Esophagus mucosa (tissue), 1 donor: ENCODE measurements at regions not wholly inside any gene's neighbourhood (a gene's known extent, or its start where the extent isn't known, plus 50 kb on each side); places are given as distances from the start of the nearest gene placed in this dataset.
"Not testable (repeated sequence)": the region's sequence is repeated elsewhere in the genome, so short reads cannot be mapped to it uniquely, and the experiment has no call there.

ENCODE experiments used
- ATAC-seq: fragments of 200-7000 bp; cut with Tn5 transposase; one replicate; pipeline ENCODE4 v1.9.1; 2020
- donor health status: DM: yes; HTN: yes; CAD: no.

GRCh38 chr7:23938937-23939552 is 229.0 kb downstream of the STK31 start:
- peak; percentile 42 for ATAC-seq

- ATAC-seq: not testable (repeated sequence)
Measured at GRCh38 chr7:23939747-23940146, 229.7 kb downstream of the STK31 start.

GRCh38 chr7:23941551-23941950 is 231.5 kb downstream of the STK31 start:
- ATAC-seq: no peak

DNA sequence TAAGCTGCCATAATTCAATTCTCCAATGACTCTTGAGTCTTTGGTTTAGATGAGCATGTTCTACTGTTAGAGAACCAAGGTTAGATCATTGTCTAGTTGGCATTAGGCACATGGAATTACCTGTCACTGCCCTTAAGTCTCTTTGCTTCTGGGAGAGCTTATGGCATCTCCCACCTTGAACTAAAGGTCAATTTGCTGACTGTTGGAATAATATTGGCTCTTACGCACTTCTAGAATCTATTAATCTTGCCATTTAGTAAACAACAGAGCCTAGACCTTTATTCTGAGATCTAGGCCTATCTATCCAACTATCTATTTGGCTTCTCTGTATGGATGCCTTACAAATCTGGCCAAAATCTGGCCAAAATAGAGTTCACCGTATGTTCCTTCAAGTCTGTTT is 232.0 kb downstream of the STK31 start:
- no peak for ATAC-seq

- ATAC-seq: no peak
Measured at GRCh38 chr7:23944131-23944530, 234.1 kb downstream of the STK31 start.

DNA sequence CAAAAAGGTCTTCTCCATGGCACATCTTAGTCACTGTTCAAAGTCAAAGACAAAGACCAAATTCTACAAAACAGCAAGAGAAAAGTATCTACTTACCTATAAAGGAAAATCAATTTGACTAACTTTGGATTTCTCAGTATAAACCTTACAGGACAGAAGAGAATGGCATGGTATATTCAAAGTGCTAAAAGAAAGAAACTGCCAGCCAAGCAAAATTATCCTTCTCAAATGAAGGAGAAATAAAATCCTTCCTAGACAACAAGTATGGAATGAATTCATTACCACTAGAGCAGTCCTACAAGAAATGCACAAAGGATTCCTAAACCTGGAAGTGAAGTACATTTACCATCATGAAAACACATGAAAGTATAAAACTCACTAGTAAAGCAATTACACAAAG is 235.5 kb downstream of the STK31 start:
- ATAC-seq: no peak

DNA sequence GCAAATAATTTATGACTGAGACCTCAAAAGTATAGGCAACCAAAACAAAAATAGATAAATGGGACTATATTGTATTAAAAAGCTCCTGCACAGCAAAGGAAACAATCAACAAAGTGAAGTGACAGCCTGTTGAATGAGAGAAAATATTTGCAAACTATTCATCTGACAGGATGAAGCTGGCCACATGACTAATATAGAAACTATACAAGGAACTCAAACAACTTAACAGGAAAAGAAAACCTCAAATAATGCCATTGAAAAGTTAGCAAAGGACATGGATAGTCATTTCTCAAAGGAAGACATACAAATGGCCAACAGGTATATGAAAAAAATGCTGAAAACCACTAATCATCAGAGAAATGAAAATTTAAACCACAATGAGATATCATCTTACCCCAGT is 245.1 kb downstream of the STK31 start:
- no peak for ATAC-seq

GRCh38 chr7:23955600-23956149 is 245.7 kb downstream of the STK31 start:
- no peak for ATAC-seq

DNA sequence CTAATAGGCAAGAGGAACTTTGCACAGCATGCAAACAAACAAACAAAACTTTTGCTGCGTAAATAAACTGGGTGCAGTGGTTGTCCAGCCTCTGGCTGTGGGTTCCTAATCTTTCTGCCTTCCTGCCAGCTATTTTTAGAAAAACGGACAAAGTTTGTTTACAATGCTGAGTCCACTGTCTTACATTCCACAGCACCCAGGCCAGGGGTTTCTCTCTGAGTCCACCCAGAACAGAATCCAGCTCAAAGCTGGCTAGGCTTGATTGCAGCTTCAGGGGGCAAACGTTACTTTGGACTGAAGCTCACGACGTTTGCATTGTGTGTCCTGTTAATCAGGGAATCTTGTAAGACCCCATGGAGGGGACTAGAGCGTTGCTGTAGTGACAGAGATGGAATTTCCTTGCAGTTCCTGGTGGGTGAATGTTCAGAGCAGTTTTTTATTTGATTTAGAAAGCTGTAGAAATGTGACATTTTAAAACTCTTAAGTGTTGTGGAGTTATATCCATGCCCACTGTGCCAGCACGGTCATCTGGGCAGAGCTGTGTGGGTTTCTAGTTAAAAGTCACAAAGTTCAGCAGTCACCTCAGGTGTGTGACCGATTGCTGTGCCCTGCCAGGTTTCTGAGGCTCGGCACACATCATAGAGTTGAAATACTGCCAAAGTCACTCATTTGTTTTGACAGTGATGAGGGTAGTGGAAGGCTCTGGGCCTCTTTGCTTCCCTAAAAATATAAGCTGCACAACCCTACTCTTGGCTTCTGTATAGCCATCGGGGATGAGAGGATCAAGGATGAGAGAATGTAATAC is 247.0 kb downstream of the STK31 start:
- no peak for ATAC-seq

DNA sequence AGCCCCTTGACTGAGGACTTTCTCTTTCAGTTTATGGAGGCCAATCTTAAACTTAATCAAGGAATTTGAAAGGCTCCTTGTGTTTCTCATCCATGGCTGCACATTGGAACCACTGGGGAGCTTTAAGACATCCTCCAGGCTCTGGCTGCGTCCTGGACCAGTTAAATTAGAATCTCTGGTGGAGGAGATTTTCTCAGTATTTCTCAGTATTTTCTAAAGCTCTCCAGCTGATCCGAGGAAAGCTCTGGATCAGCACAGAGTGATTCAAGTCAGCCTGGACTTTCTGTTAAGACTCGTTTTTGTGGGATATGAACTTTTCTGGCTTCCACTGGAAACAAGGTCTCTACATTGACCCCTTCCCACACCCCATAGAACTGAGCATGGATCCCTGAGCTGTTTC is 249.8 kb downstream of the STK31 start:
- ATAC-seq: no peak

DNA sequence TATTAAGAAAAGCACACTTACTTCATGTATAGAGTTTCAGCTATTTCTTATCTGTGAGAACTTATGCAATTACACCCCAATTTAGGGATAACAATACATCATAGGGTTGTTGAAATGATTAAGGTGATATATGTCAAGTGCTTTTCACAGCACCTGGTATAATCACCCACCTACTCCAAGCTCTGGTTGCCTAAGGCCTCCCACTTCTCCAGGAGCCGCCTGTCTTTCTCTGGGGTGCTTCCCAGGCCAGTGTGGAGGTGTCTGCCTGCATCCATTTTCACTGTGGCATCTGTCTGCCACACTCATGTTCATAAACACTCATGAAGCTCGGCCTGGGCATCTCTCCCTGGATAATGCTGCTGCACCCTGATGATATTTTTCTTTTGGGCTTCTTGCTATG is 250.3 kb downstream of the STK31 start:
- ATAC-seq: no peak

DNA sequence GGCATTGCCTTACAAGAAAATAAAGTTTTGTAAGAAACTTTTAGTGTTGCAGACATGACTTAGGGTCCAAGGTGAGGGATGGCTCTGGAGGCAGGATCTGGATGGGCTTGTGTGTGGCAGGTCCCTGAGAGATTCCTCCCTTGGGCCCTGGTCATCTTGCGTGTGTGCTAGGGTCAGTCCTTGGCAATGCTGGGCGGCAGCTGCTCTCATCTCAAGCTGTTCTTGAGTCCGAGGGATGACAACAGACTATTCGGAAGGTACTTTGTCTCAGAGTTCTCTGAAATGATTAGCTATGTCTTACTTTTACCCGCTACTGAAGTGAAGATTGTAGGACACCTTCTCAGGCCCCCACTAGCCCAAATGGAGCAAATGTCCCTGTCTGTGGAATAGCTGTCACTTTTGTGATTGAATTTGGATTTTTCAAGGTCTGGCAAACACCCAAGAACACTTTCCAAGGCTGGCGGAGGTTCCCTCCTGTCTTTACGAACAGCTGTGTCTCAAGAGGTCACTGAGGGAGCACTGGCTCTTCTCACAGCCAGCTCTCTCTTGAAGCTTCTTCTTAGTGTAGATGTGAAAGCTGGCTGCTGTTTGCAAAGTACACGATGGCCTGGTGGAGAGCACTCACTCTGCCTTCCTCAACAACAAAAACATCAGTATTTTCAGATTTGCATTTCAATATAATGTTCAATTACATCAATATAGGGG is 253.6 kb downstream of the STK31 start:
- ATAC-seq: no peak

GRCh38 chr7:23964715-23965114 is 254.7 kb downstream of the STK31 start:
- ATAC-seq: no peak

DNA sequence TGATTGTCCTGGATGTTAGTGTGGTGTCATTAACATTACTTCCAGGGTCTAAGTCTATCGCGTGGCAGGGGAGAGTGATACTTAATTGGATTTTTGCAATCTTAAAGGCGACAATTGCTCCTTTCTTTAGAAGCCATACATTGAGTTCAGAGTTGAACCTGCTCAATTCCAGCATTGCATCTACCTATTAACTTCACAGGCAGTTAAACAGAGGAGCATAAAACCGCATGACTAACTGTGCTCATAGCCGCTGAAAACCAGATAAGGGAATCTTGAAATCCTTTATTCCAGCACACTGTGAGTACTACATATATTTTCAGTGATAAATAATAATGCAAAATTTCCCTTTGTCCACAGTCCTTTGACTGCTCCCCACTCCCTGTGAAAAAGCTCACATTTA is 255.3 kb downstream of the STK31 start:
- ATAC-seq: no peak

DNA sequence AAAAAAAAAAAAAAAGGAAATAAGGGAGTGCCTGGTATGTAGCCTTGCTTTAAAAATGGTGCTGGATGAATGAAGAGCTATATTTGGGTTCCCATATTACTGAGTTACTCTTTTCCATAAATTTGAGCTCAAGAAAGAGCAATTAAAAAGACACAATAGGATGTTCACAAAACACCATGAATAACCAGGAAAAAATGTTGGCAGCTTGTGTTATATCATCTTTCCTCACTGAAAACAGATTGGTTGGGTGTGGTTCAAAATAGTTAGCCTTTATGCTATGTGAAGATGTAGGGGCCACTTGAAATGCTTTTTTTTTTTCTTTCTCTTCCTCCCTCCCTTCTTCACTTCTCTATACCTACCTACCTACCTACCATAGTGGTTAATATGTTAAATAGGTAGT is 256.9 kb downstream of the STK31 start:
- no peak for ATAC-seq

DNA sequence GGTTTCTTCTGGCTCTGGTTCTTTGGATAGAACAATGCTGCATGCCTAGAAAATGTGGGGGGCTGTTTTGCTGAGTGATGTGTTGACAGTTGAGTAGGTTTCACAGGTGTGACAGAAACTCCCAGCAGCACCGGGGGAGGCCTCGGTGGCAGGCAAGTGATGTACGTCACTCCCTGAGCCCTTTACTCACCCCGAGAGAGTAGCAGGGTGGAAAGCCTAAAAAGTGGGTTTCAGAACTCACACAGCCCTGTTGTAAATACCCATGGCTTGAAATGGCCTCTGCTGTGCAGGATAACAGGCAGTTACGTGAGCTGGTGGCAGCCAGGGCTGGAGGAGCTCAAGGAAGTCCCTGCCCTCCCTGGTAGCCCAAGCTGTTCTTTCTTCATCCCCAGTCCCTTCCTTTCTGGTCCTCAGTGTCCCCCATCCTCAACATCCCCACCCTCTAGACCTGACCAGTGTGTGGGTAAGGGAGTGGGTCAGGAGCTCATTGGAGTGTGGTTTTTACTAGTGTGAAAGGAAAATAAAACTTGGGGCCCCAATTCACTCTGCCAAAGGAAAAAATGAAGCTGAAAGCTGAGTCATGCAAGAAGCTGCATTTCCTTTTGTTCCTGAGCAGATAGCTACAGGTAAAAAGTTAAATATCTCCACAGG is 258.1 kb downstream of the STK31 start:
- no peak for ATAC-seq

GRCh38 chr7:23968791-23969190 is 258.8 kb downstream of the STK31 start:
- ATAC-seq: no peak

- no peak for ATAC-seq
Measured at GRCh38 chr7:23969443-23969842, 259.4 kb downstream of the STK31 start.

DNA sequence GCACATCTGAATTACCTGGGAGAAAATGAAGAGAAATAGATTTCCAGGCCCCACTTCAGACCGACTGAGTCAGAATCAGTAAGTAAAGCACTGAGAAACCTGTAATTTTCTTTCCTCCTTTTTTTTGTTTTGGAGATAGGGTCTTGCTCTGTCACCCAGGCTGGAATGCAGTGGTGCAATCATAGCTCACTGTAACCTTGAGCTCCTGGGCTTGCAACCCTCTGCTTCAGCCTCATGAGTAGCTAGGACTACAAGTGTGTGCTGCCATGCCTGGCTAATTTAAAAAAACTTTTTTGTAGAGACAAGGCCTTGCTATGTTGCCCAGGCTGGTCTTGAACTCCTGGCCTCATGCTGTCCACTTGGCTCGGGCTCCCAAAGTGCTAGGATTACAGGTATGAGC is 260.2 kb downstream of the STK31 start:
- ATAC-seq: no peak

DNA sequence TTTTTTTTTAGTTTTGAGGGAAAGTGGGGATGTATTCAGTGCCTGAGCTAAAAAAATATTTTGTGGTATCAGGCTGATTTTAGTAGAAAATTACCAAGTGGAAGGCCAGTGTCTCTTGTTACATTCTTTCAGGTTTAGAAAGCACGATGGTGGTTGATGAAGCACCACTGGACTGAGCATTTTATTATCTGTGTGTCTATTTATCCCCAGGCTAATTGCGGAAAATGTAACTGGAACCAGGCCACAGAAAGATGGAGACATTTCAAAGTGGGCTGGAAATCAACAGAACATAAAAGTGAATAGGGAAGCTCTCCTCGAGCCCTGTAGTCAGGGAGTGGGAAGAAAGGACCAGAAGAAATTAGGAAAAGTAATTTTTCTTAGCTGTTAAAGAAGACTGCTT is 261.0 kb downstream of the STK31 start:
- ATAC-seq: no peak

DNA sequence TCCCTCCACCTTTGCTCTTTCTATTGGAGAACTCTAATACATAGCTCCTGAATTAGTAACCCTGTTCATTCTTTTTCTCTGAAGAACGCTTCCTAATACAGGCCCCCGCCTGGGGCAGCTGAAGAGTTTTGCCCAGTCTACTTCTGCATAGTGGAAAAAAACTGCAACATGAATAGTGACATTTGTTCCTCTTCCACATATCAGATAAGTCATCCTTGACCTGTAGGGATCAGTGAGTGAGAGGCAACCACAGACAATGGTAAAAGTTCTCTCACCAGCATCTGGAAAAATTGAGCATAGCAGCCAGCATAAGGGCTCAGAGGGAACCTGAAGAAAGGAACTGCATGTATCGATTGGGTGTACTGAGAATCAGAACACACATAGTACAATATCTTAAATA is 262.0 kb downstream of the STK31 start:
- ATAC-seq: no peak

DNA sequence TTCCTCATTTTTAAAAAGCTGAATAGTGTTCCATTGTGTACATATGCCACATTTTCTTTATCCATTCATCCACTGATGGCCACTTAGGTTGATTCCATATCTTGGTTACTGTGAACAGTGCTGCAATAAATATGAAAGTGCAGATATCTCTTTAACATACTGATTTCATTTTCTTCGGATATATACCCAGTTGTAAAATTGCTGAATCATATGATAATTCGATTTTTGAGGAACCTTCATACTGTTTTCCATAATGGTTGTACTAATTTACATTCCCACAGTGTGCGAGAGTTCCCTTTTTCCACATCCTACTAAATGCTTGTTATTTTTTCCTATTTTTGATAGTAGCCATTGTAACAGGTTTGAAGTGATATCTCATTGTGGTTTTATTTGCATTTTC is 263.2 kb downstream of the STK31 start:
- ATAC-seq: no peak

DNA sequence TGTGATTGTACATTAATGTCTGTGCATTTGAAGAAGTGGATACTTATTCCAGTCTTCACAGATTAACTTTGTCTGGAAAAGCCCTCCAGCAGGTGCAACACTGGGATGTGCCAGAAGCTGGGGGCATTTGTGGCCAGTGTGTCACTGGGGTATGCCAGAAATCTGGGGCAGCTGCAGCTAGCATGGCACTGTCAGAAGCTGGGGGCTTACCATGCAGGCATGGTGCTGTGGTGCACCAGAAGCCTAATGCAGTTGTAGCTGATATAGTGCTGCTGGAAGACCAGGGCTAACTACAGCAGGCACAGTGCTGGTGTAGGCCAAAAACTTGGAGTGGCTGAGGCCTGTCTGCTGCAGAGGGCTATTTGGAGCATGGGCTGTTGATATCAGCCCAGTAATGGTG is 270.1 kb downstream of the STK31 start:
- ATAC-seq: no peak
